HTERT RPE-1 (cell line): ENCODE measurements at regions not wholly inside any gene's neighbourhood (a gene's known extent, or its start where the extent isn't known, plus 50 kb on each side); places are given as distances from the start of the nearest gene placed in this dataset.
"Not testable (repeated sequence)": the region's sequence is repeated elsewhere in the genome, so short reads cannot be mapped to it uniquely, and the experiment has no call there.

Experiments used
- in situ Hi-C: fragments of 300-500 bp; cut with MboI; formaldehyde crosslinking; loops from 4 replicates; pipeline ENCODE4 v1.14.3; 2020; ENCODE audit warnings: low sequenced_read_pairs

DNA sequence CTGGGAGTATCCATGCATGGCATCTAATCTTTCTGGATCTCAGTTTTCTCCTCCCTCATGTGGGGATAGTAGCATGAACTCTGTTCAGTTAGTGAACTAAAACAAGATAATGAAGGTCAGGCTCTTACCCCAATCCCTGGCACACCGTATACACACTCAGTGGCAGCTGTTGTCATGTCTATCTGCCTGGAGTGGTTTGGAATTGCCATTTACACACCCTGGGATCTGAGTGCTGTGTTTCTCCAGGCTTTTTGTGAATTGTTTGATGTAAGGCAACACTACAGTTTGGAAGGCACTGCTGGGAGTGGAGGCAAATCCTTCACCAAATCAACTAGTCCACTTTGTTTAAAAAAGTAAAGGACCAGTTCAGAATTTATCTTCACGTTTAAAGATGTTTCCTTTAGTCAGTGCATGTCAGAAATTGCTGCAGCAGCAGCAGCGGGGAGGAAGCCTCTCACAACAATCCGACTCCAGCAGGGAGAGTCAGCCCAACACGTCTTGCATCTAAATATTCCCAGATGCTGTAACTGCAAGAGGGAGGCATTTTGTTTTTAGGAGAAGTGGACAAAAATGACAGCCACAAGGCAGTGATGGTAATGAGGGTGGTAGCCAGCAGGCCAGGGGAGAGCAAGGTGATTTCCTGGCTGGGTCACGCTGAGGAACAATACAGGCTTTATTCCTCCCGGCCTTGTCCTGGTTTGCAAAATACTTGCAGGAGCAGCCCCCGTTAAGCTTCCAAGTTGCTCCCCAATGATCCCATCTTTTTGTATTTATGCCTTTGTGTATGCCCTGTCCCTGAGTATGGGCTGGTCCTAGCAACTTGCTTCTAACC is 128.5 kb upstream of the LRIG1 start:
- in situ Hi-C loops = no loop called here

DNA sequence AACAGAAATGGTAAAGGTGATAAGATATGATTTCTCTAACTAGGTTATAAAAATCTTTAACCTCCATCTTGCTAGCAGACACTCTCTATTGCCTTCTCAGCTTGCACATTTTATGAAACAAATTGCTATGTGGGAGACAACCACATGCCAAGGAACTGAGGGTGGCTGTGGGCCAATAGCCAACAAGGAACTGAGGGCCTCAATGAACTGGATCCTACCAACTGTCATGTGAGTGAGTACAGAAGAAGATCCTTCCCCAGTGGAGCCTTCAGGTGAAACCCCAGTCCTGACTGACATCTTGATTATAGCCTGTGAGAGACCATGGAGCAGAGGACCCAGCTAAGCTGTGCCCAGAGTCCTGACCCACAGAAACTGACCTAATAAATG is 129.2 kb upstream of the LRIG1 start:
- in situ Hi-C loops = no loop called here

DNA sequence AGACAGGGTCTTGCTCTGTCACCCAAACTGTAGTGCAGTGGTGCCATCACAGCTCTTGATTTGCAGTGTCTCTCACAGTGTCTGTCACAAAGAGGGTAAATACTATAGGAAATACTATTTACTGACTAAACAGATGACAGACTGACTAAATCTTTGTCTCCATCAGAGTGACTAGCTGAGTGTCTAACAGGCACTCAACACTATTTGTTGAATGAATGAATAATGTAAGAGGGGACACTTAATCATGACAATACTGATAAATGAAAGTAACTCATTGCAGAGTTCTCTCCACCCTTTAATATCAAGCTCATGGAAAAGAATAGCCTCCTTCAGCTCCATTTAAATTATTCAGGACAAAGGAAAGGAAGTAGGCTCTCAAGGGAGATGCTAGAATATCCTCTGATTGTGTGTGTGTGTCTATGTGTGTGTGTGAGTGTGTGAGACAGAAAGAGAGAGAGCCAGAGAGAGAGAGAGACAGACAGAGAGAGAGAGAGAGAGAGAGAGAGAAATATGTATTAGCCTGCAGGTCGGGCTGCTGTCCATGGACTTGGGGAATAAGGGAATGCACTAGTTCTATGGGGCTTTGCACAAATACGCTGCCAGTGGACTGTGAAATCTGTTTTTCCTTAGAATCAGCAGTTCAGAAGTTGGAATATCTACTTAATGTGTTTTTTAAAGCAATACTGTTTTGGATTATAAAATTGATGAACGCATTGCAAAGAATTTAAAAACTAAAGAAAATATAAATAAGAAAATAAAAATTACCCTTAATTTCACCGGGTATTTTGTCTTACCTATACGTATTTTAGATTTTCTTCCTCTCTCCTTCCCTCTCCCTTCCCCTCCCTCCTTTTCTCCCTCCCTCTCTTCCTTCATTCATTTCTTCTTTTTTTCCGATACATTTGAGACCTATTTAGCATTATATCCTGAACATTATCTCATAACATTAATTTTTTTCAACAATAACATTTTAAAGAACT is 132.9 kb upstream of the LRIG1 start:
- in situ Hi-C loops = no loop called here

DNA sequence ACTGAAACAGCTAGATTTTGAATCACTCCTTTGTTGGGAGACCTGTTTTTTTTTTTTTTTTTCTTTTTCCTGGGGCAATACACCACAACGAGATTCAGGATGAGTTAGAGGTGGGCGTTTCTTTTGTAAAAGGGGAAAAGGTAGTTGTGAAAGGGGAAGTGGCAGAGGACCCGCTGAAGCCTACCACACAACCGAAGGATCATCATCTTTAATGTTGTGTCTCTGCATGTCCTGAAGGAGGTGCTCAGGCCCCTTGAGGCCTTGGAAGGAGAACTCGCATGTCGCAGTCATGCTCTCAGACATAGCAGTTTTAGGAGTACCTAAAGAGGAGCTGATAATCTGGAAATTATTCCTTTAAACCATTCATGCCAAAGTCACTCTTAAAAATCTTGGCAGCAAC is 137.9 kb upstream of the LRIG1 start:
- in situ Hi-C loops = no loop called here

DNA sequence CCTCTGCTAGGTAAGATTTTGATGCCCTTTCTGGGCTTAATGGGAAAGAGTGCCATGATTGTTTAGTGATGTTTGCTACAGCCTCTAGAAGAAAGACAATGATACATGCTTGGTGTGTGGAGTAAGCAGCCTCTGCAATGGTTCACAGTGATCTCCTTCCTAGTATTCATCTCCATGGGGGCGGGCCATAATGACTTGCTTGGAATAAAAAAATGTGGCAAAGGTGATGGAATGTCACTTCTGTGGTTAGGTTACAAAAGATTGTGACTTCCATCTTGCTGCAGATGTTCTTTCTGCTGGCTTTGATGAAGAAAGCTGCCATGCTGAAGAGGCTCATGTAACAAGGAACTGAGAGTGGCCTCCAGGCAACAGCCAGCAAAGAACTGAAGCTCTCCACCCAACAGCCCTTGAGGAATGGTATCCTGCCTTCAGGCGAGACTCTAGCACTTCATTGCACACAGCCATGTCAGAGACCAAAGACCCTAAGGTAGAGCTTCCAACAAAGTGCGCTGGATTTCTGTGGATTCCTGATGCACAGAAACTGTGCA is 139.1 kb upstream of the LRIG1 start:
- in situ Hi-C loops = no loop called here

DNA sequence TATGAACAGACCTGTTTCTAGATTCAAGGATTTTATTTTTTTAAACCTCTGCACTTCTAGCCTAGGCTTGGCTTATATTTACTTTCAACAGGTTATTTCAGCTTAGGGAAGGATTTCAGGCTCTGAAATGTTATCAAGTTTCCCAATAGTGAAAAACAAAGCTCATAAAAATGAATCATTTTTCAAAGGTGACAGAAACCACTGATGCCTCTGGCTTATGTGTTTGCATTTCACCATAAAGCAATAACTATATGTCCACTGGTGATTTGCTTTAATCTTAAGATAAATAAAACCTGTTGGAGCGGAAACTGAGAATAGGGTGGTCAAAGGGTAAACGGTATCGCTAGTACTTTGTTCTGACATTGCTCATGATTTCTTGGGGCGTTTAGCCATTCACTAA is 141.2 kb upstream of the LRIG1 start:
- in situ Hi-C loops = no loop called here

DNA sequence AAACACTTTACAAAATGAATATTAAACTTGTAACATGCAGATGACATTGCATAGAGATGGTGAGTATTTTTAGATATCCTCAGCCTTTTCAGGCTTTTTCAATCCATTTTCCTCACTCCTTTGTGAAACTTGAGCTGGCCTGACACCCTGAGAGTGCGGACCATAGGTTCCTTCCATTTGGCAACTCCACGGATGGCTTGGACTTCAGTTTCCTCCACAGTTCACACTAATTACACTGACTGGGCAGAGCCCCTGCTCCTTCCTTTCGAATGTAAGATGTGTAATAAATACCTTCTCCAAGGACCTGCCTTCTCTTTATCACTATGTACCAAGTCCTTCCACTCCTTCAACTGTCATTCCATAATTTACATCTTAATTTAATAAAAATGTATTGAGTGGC is 141.7 kb upstream of the LRIG1 start:
- in situ Hi-C loops = no loop called here

DNA sequence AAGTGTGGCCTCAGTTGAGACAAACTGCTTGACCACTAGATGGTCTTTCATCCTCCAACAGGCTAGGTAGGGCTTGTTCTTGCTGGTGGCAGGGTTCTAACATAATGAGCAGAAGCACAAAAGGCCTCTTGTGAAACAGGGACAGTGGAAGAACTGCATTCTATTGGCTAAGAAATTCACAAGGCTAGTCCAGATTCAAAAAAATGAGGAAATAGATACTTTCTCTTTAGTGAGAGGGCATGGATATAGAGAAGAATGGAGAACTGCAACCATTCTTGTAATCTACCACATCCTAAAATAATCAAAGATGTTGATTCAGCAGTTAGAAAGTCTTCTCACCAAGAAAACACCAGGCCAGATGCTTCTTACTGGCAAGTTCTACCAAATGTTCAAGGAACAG is 143.7 kb upstream of the LRIG1 start:
- in situ Hi-C loops = no loop called here

DNA sequence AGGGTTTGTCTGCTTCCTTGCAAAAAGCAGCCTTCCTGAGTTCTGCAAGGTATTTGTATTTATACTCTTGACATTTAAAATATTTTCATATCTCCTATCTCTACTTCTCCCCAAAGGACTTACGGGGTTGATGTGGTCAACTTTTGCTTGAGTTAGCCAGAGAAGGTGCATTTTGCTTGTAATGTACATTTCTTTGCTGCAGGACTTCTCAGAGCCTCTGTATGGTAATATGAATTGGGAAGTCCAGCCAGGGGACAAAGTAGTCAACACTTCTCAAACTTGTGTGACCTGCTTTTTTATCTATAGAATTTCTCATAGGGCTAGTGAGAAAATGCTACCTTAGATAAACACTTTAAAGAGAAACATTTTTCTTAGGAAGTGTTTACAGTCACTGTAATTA is 148.2 kb upstream of the LRIG1 start:
- in situ Hi-C loops = no loop called here

DNA sequence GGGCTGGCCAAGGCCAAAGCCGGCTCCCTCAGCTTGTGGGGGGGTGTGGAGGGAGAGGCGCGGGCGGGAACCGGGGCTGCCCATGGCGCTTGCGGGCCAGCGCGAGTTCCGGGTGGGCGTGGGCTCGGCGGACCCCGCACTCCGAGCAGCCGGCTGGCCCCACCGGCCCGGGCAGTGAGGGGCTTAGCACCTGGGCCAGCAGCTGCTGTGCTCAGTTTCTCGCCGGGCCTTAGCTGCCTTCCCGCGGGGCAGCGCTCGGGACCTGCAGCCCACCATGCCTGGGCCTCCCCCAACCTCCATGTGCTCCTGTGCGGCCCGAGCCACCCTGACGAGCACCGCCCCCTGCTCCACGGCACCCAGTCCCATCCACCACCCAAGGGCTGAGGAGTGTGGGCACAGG is 150.7 kb upstream of the LRIG1 start:
- in situ Hi-C loops = not testable (repeated sequence)

DNA sequence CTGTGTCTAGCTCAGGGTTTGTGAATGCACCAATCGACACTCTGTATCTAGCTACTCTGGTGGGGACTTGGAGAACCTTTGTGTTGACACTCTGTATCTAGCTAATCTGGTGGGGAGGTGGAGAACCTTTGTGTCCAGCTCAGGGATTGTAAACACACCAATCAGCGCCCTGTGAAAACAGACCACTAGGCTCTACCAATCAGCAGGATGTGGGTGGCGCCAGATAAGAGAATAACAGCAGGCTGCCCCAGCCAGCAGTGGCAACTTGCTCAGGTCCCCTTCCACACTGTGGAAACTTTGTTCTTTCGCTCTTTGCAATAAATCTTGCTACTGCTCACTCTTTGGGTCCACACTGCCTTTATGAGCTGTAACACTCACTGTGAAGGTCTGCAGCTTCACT is 151.3 kb upstream of the LRIG1 start:
- in situ Hi-C loops = not testable (repeated sequence)

DNA sequence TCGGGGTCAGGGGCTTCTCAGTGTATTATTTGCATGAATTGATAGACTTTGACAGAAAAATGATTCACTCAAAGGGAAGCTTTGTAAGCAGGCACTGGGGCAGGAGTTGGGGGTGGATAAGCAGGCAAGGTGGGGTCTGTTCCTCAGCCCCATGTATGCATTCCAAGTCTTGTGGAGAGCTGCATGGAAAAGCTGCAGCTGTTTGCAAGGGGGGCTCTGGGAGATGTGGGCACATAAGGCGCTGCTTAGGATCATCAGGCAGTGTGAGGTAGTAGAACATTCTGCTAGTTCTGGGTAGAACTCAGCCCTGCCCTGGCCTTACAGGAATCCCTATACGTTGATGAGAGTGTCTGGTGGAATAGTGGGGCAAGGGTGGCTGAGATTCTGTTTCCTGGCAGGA is 154.2 kb upstream of the LRIG1 start:
- in situ Hi-C loops = no loop called here

DNA sequence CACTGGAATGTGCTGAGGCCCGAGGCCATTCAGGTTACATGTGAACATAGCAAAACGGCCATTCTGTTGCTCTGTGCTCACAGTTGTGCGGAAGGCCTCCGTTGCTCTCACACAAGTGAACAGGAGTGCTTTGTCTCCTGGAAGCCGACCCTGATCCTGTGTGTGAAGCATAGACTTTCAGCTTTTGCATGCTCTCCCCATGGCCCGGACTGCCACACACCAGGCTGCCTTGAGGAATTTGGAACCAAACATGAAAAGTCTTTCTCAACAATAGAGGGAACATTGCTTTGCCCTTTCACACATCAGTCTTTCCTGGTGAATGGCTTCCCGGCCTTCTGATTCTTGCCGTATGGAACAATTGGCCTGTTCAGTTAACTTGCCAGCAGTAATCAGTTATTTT is 154.8 kb upstream of the LRIG1 start:
- in situ Hi-C loops = no loop called here

DNA sequence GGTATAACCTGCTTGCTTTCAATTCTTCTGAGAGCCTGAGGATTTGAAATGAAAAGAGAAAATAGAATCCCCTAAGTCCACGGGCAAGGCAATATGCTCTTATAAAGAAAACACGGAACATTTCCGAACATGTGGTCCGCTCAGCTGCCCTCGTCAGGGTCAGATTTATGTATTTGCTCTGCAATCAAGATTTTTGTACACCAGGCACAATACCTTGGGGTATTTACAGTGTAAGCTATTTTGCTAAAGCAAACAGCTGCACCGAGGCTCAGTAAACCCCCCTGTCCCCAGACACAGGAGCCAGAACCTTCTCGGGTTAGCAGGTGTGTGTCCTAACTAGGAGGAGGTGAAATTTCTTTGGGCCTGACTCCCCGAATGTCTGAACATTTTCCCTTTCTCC is 155.8 kb upstream of the LRIG1 start:
- in situ Hi-C loops = no loop called here

DNA sequence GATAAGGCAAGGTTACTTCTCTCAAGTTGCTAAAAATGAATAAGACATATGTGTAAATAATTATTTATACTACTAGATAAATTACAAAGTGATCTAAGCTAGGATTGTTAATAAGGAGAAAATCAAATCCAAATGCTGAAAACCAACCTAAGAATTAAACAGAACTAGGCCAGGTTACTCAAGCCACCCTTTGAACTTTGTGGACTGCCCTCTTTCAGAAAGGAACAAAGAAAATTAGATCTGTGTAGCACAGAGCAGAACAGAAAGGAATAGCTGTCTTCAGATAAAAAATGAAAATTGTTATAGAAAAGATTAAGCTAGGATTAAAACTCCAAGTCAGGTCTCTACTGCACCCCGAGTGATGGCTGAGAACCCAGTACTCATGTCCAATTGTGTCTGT is 158.2 kb upstream of the LRIG1 start:
- in situ Hi-C loops = no loop called here

DNA sequence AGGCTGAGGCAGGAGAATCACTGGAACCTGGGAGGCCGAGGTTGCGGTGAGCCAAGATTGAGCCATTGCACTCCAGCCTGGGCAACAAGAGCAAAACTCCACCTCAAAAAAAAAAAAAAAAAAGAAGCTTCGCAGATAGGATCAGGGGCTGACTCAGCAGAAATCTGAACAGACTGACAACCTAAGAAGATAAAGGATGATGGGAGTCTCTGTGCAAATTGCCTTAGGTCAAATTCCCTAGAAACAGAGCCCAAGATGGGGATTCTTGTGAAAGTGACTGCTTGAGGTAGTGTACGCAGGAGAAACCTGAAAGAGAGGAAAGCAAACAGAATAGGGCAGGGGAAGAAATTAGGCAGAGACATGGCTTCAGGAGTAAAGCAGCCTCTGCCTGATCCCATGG is 160.8 kb upstream of the LRIG1 start:
- in situ Hi-C loops = no loop called here

DNA sequence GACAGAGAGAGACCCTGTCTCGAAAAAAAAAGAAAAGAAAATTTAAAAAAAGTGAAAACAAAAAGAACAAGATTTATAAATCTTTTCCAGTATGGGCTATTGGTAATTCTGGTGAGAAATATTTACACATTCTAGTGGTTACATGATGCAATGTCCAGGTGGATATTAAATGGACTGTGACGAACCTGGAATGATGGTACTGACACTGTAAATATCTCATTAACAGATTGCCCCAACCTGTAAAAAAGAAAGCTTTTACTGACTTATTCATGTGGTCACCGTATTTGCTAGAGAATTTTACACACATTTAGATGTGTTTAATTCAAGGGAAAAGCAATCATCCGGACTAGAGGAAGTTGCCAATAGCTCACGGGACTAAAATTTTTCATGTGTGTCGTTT is 162.1 kb upstream of the LRIG1 start:
- in situ Hi-C loops = no loop called here

DNA sequence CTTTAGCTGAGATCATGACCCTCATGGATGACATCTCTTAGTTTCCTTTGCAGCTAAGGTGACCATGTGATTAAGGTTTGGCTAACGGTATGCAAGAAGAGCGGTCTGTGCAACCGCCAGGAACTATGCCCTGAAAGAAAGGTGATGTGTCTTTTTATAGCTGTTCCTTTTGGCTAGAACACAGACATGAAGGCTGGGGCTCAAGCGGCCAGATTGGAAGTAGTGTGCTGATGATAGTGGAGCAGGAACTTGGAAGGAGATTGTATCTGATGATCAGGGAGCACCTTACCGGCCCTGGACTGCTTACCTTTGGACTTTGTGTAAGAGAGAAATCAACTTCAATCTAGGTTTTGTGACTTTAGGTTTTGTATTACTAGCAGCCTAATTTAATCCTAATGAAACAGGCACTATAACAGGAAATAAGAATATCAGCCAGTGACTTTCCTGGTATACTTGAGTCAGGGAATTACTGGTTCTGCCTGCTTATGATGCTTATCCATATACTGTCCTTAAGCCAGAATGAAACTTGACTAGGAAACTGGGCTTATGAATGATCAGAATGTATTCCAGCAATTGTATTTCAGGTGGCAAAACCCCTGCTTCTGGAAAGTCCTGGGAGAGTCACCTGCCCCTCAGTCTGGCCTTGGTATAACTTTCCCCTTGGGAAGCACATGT is 164.3 kb upstream of the LRIG1 start:
- in situ Hi-C loops = no loop called here

DNA sequence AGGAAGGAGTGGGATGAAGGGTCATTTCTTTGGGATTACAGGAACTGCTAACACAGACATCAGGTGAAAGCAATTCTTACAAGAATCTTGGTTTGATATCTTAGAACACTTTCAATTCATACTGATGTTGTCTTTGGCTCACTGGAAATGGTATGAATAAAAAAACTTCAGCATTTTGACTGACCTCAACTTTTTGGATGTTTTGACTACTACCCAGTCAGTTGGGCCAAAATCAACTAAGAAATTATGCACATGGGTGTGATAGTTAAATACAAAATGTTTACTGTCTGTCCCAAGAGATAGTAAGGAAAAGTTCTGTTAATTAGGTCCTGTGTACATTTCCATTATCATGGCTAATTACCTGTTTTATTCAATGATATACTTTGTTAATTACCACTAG is 165.5 kb upstream of the LRIG1 start:
- in situ Hi-C loops = no loop called here

DNA sequence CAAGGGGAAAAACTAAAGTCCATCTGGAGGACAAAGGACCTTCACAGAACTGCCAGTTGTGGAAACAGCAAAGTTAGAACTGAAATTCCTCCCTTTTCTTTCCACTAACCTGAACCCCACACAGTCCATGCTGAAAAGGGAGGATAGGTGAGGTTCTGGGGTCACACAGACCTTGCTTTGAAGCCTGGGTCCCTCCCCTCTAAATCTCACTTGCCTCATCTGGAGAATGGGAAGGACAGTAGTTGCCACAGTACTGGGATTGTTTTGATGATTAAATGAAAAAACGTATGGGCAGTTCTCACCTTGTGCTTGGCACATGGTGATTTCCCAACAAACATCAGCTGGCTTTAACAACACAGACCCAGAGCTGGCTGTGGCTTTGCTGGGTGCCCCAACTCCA is 166.4 kb upstream of the LRIG1 start:
- in situ Hi-C loops = no loop called here

DNA sequence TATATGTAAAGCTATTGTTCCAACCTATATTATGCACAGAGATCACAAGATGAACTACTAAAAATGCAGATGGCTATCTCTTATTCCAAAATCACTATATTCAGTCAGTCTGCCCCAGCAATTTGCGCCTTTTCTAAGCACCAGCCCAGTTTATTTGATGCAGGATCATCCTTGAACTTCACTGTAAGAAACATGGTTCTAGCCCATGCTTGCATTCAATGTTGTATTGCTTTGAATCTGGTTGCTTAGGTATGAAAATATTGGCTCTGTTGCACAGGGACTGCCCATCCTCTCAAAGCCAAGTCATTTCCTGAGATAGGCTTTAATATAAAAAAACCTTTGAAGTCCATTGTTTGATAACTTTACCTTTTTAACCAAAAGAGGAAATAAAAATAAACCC is 170.5 kb upstream of the LRIG1 start:
- in situ Hi-C loops = no loop called here
